ENCODE measurements at regions not wholly inside any gene's neighbourhood (a gene's known extent, or its start where the extent isn't known, plus 50 kb on each side); places are given as distances from the start of the nearest gene placed in this dataset.
A peak's percentile ranks its signal among the peaks of the same experiment; 100 is the strongest.

- Histone ChIP-seq H3K79me2 (ENCODE audit: control insufficient read depth, insufficient read depth, low read length) (no peaks in the 10 kb centered on the region), H3K27me3 (ENCODE audit: control insufficient read depth in 2 of 2, insufficient read depth in 2 of 2, low read length in 2 of 2) (peaks cover 20 to 35% of the 10 kb centered on the region in 2 experiments), H3K9ac (ENCODE audit: insufficient read depth in 1 of 2, low read depth in 2 of 2, low read length in 2 of 2) (no peak overlapping the region), H2AFZ (ENCODE audit: low read depth, low read length) (no peak overlapping the region), H3K9me3 (replicated peaks; ENCODE audit: control insufficient read depth, insufficient read depth, low read depth, low read length) (no peaks in the 10 kb centered on the region), H3K4me3 (no peak overlapping the region), H3K4me2 (ENCODE audit: insufficient read depth, low read length) (no peak overlapping the region), H3K36me3 (ENCODE audit: control insufficient read depth, insufficient read depth, low read length) (no peaks in the 10 kb centered on the region), H4K20me1 (replicated peaks; ENCODE audit: control insufficient read depth, insufficient read depth, low read length) (no peaks in the 10 kb centered on the region), H3K27ac (ENCODE audit: extremely low read depth, low read depth, low read length) (no peak overlapping the region), H3K9me1 (ENCODE audit: control insufficient read depth, insufficient read depth, low read length) (no peaks in the 10 kb centered on the region), H3K4me1 (replicated peaks in 1 of 2; ENCODE audit: control insufficient read depth in 2 of 2, insufficient read depth in 2 of 2, low read length in 2 of 2) (peaks cover 0 to 2% of the 10 kb centered on the region in 2 experiments; a peak in 1 of 5 replicates)
- 4% methylated on average over 2 of the region's 2 CpGs for WGBS (ENCODE audit: insufficient coverage, low coverage, missing lambda C conversion rate)
- FAIRE-seq = no peak
- POLR2A ChIA-PET = interaction anchor here (0.6 kb wide), 1 partner anchor 210 kb away, joined by 3 read pairs; no protein-coding TSS in a partner anchor
- intact Hi-C loops (cut with micrococcal nuclease) = loop anchor here (10.0 kb wide), 1 partner anchor 115 kb away; no protein-coding TSS in a partner anchor
- ATAC-seq = no peak
- DNase-seq (ENCODE audit: extremely low read depth in 1 of 4, low spot score in 3 of 4) = no peak
- in situ Hi-C loops (cut with MboI) = no loop called here
- CTCF ChIA-PET (ENCODE audit: low intra/inter-chr PET ratio) = no interaction called here
- BruUV-seq (replicated peaks) = no TSS peak
- TF ChIP-seq U2AF2 (optimal IDR thresholded peaks at IDR 0.05; ENCODE audit: low read depth, low read length) = no peak
- TF ChIP-seq ZNF134 (CRISPR knock-in tag; conservative IDR thresholded peaks at IDR 0.05) = 0 out of 2 replicates have a peak, but pooled peaks have one; percentile 17
- TF ChIP-seq ZNF175 (CRISPR knock-in tag; IDR thresholded peaks at IDR 0.05; ENCODE audit: low read depth) = no peak
- TF ChIP-seq ZNF3 (CRISPR knock-in tag; IDR thresholded peaks at IDR 0.05) = no peak
- no peak for TF ChIP-seq KAT2B (IDR thresholded peaks at IDR 0.05; ENCODE audit: low read depth, low read length)
- TF ChIP-seq NFXL1 (CRISPR knock-in tag; IDR thresholded peaks at IDR 0.05) = 0 out of 2 replicates have a peak, but pooled peaks have one; percentile 32
- peak; percentile 31; the same call in 1 of the 2 replicates for TF ChIP-seq ZNF311 (CRISPR knock-in tag; IDR thresholded peaks at IDR 0.05)
- no peak for TF ChIP-seq ZNF589 (CRISPR knock-in tag; IDR thresholded peaks at IDR 0.05; ENCODE audit: low read depth)
- TF ChIP-seq RBM14 (IDR thresholded peaks at IDR 0.05; ENCODE audit: borderline replicate concordance, insufficient read depth, low read depth, low read length) = no peak
- TF ChIP-seq DDX20 (tag; IDR thresholded peaks at IDR 0.05; ENCODE audit: low read depth) = no peak
- 0 out of 2 replicates have a peak, but pooled peaks have one; percentile 25 for TF ChIP-seq ATF4 (CRISPR knock-in tag; IDR thresholded peaks at IDR 0.05)
- TF ChIP-seq ZNF174 (CRISPR knock-in tag; IDR thresholded peaks at IDR 0.05) = no peak
- peak; percentile 77 for TF ChIP-seq BCL6 (CRISPR knock-in tag; IDR thresholded peaks at IDR 0.05)
- 0 out of 2 replicates have a peak, but pooled peaks have one; percentile 19 for TF ChIP-seq IRF9 (tag; IDR thresholded peaks at IDR 0.05)
- TF ChIP-seq ETV1 (tag; conservative IDR thresholded peaks at IDR 0.05; ENCODE audit: low read depth) = 0 out of 2 replicates have a peak, but pooled peaks have one; percentile 30
- peak; percentile 58; the same call in 1 of the 2 replicates for TF ChIP-seq ZBTB9 (CRISPR knock-in tag; IDR thresholded peaks at IDR 0.05)
- peak; percentile 57; the same call in 1 of the 2 replicates for TF ChIP-seq ZNF445 (CRISPR knock-in tag; IDR thresholded peaks at IDR 0.05; ENCODE audit: low read depth)
- TF ChIP-seq ZBTB12 (CRISPR knock-in tag; IDR thresholded peaks at IDR 0.05) = 0 out of 2 replicates have a peak, but pooled peaks have one; percentile 11
These were observed 78.4 kb upstream of the ATXN1 start for GRCh38 chr6:16839631-16840179.

All from K562 (cell line).